ENCODE measurements at regions not wholly inside any gene's neighbourhood (a gene's known extent, or its start where the extent isn't known, plus 50 kb on each side); places are given as distances from the start of the nearest gene placed in this dataset.

DNA sequence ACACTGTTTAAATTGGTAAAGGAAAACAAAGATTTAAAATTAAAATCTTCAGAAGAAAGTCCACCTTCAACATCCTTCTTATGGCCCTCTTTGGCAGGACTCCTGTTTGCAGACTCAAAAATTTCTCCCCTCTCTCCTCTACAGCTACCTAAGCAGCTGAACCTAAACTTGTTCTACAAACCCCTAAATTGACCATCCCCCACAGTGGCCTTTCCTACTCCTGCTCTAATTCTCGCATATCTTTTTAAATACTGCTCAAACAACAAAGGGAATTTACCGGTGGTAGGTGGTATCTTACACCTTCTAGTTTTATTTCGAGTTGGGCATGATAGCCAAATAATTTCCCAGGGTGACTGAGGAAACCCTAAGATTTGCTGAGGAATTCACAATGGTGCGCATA, 53.5 kb upstream of the PDC start:
- TF ChIP-seq CTCF (IDR thresholded peaks at IDR 0.05; ENCODE audit: borderline replicate concordance, extremely low read depth, insufficient read depth) = no peak

GRCh38 chr1:186513526-186513925, 52.6 kb upstream of the PDC start:
- H3K27ac ChIP-seq (ENCODE audit: low read depth in 2 of 2, low read length in 2 of 2) = no peak overlapping the region
- no peaks in the 10 kb centered on the region for H3K27me3 ChIP-seq (ENCODE audit: control insufficient read depth, insufficient read depth, low read length)
- TF ChIP-seq CTCF (IDR thresholded peaks at IDR 0.05; ENCODE audit: borderline replicate concordance, extremely low read depth, insufficient read depth) = no peak
- H3K4me1 ChIP-seq (ENCODE audit: control insufficient read depth in 2 of 3, insufficient read depth in 2 of 3, low read depth in 1 of 3, low read length in 3 of 3) = no peaks in the 10 kb centered on the region
- H3K9me3 ChIP-seq (ENCODE audit: control insufficient read depth in 2 of 3, insufficient read depth in 1 of 3, low read length in 3 of 3) = no peaks in the 10 kb centered on the region
- DNase-seq (no peak), FAIRE-seq (no peak)
- intact Hi-C loops (cut with DNase I) = no loop called here
- no peak overlapping the region for H3K4me3 ChIP-seq (ENCODE audit: low read length in 3 of 3)
- H3K9ac ChIP-seq (ENCODE audit: low read length in 3 of 3) = no peak overlapping the region
- H3K36me3 ChIP-seq (ENCODE audit: control insufficient read depth in 2 of 3, insufficient read depth in 3 of 3, low read length in 3 of 3) = no peaks in the 10 kb centered on the region

More for the DNA sequence above, 53.5 kb upstream of the PDC start:
- Histone ChIP-seq H3K9ac (ENCODE audit: low read length in 3 of 3) (no peak overlapping the region), H3K27ac (ENCODE audit: low read depth in 2 of 2, low read length in 2 of 2) (no peak overlapping the region), H3K4me1 (ENCODE audit: control insufficient read depth in 2 of 3, insufficient read depth in 2 of 3, low read depth in 1 of 3, low read length in 3 of 3) (no peaks in the 10 kb centered on the region), H3K4me3 (ENCODE audit: low read length in 3 of 3) (no peak overlapping the region), H3K9me3 (ENCODE audit: control insufficient read depth in 2 of 3, insufficient read depth in 1 of 3, low read length in 3 of 3) (no peaks in the 10 kb centered on the region), H3K27me3 (ENCODE audit: control insufficient read depth, insufficient read depth, low read length) (no peaks in the 10 kb centered on the region), H3K36me3 (ENCODE audit: control insufficient read depth in 2 of 3, insufficient read depth in 3 of 3, low read length in 3 of 3) (no peaks in the 10 kb centered on the region)
- DNase-seq (no peak), FAIRE-seq (no peak)
- intact Hi-C loops (cut with DNase I) = no loop called here

DNA sequence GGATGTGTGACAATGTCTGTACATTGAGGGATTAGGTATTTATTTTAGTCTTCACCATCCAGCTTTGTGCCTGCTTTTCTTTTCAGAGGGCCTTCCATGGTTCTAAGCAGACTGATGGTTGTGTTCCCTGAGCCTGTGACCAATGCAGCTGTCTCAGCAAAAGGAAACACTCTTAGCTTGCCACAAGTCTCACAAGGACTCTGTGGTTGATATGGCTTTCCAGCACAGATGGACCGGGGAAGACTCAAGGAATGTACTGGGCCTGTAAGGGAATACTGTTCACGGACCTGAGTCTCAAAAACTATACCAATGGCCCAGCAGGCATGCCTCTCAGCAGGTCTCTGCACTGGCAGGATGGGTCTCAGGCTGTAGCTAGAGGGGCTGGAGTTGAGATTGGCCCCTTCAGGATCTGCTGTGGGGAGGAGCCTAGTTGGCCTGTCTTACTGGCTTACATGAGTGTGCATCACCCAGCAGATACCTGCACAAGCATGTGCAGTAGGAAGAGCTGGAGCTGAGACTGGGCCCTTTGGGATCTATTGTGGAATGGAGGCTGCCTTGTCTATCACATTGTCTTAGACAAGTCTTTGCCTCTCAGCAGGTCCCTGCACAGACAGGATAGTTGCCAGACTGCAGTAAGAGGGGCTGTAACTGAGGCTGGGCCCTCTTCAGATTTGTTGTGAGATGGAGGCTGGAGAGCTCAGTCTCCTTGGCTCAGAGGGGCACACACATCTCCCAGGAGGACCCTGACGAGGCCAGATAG, 52.0 kb upstream of the PDC start:
- FAIRE-seq (no peak), DNase-seq (no peak)
- intact Hi-C loops (cut with DNase I) = no loop called here
- H3K9me3 ChIP-seq (ENCODE audit: control insufficient read depth in 2 of 3, insufficient read depth in 1 of 3, low read length in 3 of 3) = no peaks in the 10 kb centered on the region
- H3K4me3 ChIP-seq (ENCODE audit: low read length in 3 of 3) = no peak overlapping the region
- H3K27me3 ChIP-seq (ENCODE audit: control insufficient read depth, insufficient read depth, low read length) = no peaks in the 10 kb centered on the region
- H3K4me1 ChIP-seq (ENCODE audit: control insufficient read depth in 2 of 3, insufficient read depth in 2 of 3, low read depth in 1 of 3, low read length in 3 of 3) = no peaks in the 10 kb centered on the region
- no peak overlapping the region for H3K9ac ChIP-seq (ENCODE audit: low read length in 3 of 3)
- TF ChIP-seq CTCF (IDR thresholded peaks at IDR 0.05; ENCODE audit: borderline replicate concordance, extremely low read depth, insufficient read depth) = no peak
- H3K36me3 ChIP-seq (ENCODE audit: control insufficient read depth in 2 of 3, insufficient read depth in 3 of 3, low read length in 3 of 3) = no peaks in the 10 kb centered on the region
- H3K27ac ChIP-seq (ENCODE audit: low read depth in 2 of 2, low read length in 2 of 2) = no peak overlapping the region
